ENCODE measurements at regions not wholly inside any gene's neighbourhood (a gene's known extent, or its start where the extent isn't known, plus 50 kb on each side); places are given as distances from the start of the nearest gene placed in this dataset.

- ChIA-PET POLR2A (interaction anchor here (0.6 kb wide), 1 partner anchor 1988 kb away, joined by 3 read pairs; no protein-coding TSS in a partner anchor), CTCF (no interaction called here)
- TF ChIP-seq CTCF (IDR thresholded peaks at IDR 0.05; ENCODE audit: control extremely low read depth, extremely low read depth, low read depth, missing control alignments) = no peak
- DNase-seq (ENCODE audit: extremely low spot score) = no peak
Measured at GRCh38 chr22:44382116-44383038, 69.6 kb upstream of the SHISAL1 start.

- TF ChIP-seq CTCF (IDR thresholded peaks at IDR 0.05; ENCODE audit: control extremely low read depth, extremely low read depth, low read depth, missing control alignments) = no peak
- ChIA-PET CTCF (no interaction called here), POLR2A (no interaction called here)
- no peak for DNase-seq (ENCODE audit: extremely low spot score)
Measured at GRCh38 chr22:44381761-44382115, 69.0 kb upstream of the SHISAL1 start.

GRCh38 chr22:44380756-44381486, 68.2 kb upstream of the SHISAL1 start:
- ChIA-PET CTCF (interaction anchor here (1.0 kb wide), 1 partner anchor 187 kb away, joined by 4 read pairs; no protein-coding TSS in a partner anchor), POLR2A (no interaction called here)
- no peak for TF ChIP-seq CTCF (IDR thresholded peaks at IDR 0.05; ENCODE audit: control extremely low read depth, extremely low read depth, low read depth, missing control alignments)
- no peak for DNase-seq (ENCODE audit: extremely low spot score)

- no peak for TF ChIP-seq CTCF (IDR thresholded peaks at IDR 0.05; ENCODE audit: control extremely low read depth, extremely low read depth, low read depth, missing control alignments)
- no peak for DNase-seq (ENCODE audit: extremely low spot score)
- ChIA-PET POLR2A (no interaction called here), CTCF (interaction anchor here (1.0 kb wide), 1 partner anchor 187 kb away, joined by 4 read pairs; no protein-coding TSS in a partner anchor)
Measured at GRCh38 chr22:44379817-44380755, 67.3 kb upstream of the SHISAL1 start.

- no peak for TF ChIP-seq CTCF (IDR thresholded peaks at IDR 0.05; ENCODE audit: control extremely low read depth, extremely low read depth, low read depth, missing control alignments)
- DNase-seq (ENCODE audit: extremely low spot score) = no peak
- ChIA-PET POLR2A (no interaction called here), CTCF (interaction anchor here (1.4 kb wide), 1 partner anchor 10 kb away, joined by 3 read pairs; no protein-coding TSS in a partner anchor)
Measured at GRCh38 chr22:44378380-44378779, 65.6 kb upstream of the SHISAL1 start.

GRCh38 chr22:44375451-44375850, 62.7 kb upstream of the SHISAL1 start:
- TF ChIP-seq CTCF (IDR thresholded peaks at IDR 0.05; ENCODE audit: control extremely low read depth, extremely low read depth, low read depth, missing control alignments) = no peak
- POLR2A ChIA-PET = no interaction called here
- CTCF ChIA-PET = no interaction called here
- DNase-seq (ENCODE audit: extremely low spot score) = no peak

Data from GM10248 (cell line).